Large intestine (tissue), 3 donors: ENCODE measurements at regions not wholly inside any gene's neighbourhood (a gene's known extent, or its start where the extent isn't known, plus 50 kb on each side); places are given as distances from the start of the nearest gene placed in this dataset.

Source experiments
- DNase-seq, 2 donors: peaks; one replicate each; pipeline versions ENCODE4 v3.0.0 to v3.0.0-alpha.2; 2013
- H3K27ac ChIP-seq: one replicate; pipeline ENCODE4 v1.5.1; 2013; ENCODE audit warnings: low read length
- H3K27me3 ChIP-seq: 2 replicates; pipeline ENCODE4 v1.6.1; 2013; ENCODE audit warnings: low read length; ENCODE audit not compliant: control insufficient read depth, insufficient read depth
- H3K36me3 ChIP-seq: 2 replicates; pipeline ENCODE4 v1.6.1; 2013; ENCODE audit warnings: low read length; ENCODE audit not compliant: control insufficient read depth, insufficient read depth
- H3K4me1 ChIP-seq: one replicate; pipeline ENCODE4 v1.6.1; 2013; ENCODE audit warnings: low read length; ENCODE audit not compliant: control insufficient read depth, insufficient read depth
- H3K4me3 ChIP-seq: one replicate; pipeline ENCODE4 v1.5.1; 2013; ENCODE audit warnings: low read length
- H3K9me3 ChIP-seq: one replicate; pipeline ENCODE4 v1.6.1; 2013; ENCODE audit warnings: mild to moderate bottlenecking, low read depth, low read length, moderate library complexity; ENCODE audit not compliant: control insufficient read depth
- WGBS: methylation state at CpG from one replicate; pipeline ENCODE4 v1.1.5; 2013; ENCODE audit warnings: low lambda C conversion rate; ENCODE audit not compliant: insufficient coverage; 5-methylcytosine and 5-hydroxymethylcytosine counted together

GRCh38 chr7:132053871-132054270, 497.4 kb upstream of the PODXL start:
- Histone ChIP-seq H3K36me3 (no peaks in the 10 kb centered on the region), H3K9me3 (no peaks in the 10 kb centered on the region), H3K4me1 (no peaks in the 10 kb centered on the region), H3K27me3 (peaks cover 4% of the 10 kb centered on the region), H3K4me3 (no peak overlapping the region), H3K27ac (no peak overlapping the region)
- no peak for DNase-seq
- WGBS, result no CpG with 5 or more reads among the region's 2 CpGs

GRCh38 chr7:132051311-132051710, 494.9 kb upstream of the PODXL start:
- DNase-seq, result no peak
- no peak overlapping the region for H3K4me3 ChIP-seq
- no peaks in the 10 kb centered on the region for H3K4me1 ChIP-seq
- no peaks in the 10 kb centered on the region for H3K36me3 ChIP-seq
- H3K27me3 ChIP-seq, result peaks cover 4% of the 10 kb centered on the region
- WGBS, result no CpG with 5 or more reads among the region's 3 CpGs
- no peak overlapping the region for H3K27ac ChIP-seq
- H3K9me3 ChIP-seq, result no peaks in the 10 kb centered on the region

GRCh38 chr7:132049462-132050304, 493.3 kb upstream of the PODXL start:
- H3K36me3 ChIP-seq, result no peaks in the 10 kb centered on the region
- no peak overlapping the region for H3K27ac ChIP-seq
- H3K4me3 ChIP-seq, result no peak overlapping the region
- 75% methylated on average over 1 of the region's 9 CpGs for WGBS
- H3K27me3 ChIP-seq, result peaks cover 6% of the 10 kb centered on the region
- DNase-seq, result peak; percentile 14 to 34
- no peaks in the 10 kb centered on the region for H3K9me3 ChIP-seq
- H3K4me1 ChIP-seq, result no peaks in the 10 kb centered on the region

GRCh38 chr7:132045481-132045980, 489.1 kb upstream of the PODXL start:
- Histone ChIP-seq H3K4me1 (no peaks in the 10 kb centered on the region), H3K9me3 (no peaks in the 10 kb centered on the region), H3K27me3 (peaks cover 2% of the 10 kb centered on the region), H3K36me3 (no peaks in the 10 kb centered on the region), H3K27ac (no peak overlapping the region), H3K4me3 (no peak overlapping the region)
- no peak for DNase-seq
- no CpG with 5 or more reads among the region's 2 CpGs for WGBS

- WGBS, result 80% methylated on average over 1 of the region's 2 CpGs
These were observed 488.6 kb upstream of the PODXL start for GRCh38 chr7:132045002-132045401.

GRCh38 chr7:132044247-132044646, 487.8 kb upstream of the PODXL start:
- Histone ChIP-seq H3K36me3 (no peaks in the 10 kb centered on the region), H3K27ac (no peak overlapping the region), H3K4me1 (no peaks in the 10 kb centered on the region), H3K9me3 (no peaks in the 10 kb centered on the region), H3K27me3 (peaks cover 2% of the 10 kb centered on the region), H3K4me3 (no peak overlapping the region)
- DNase-seq, result no peak
- WGBS, result 100% methylated on average over 1 of the region's 1 CpG

More at GRCh38 chr7:132045002-132045401, 488.6 kb upstream of the PODXL start:
- H3K36me3 ChIP-seq, result no peaks in the 10 kb centered on the region
- H3K27ac ChIP-seq, result no peak overlapping the region
- H3K9me3 ChIP-seq, result no peaks in the 10 kb centered on the region
- no peak overlapping the region for H3K4me3 ChIP-seq
- peaks cover 2% of the 10 kb centered on the region for H3K27me3 ChIP-seq
- DNase-seq, result no peak
- H3K4me1 ChIP-seq, result no peaks in the 10 kb centered on the region

GRCh38 chr7:132041108-132041507, 484.7 kb upstream of the PODXL start:
- Histone ChIP-seq H3K4me1 (no peaks in the 10 kb centered on the region), H3K27me3 (peaks cover 12% of the 10 kb centered on the region), H3K36me3 (no peaks in the 10 kb centered on the region), H3K27ac (no peak overlapping the region), H3K9me3 (no peaks in the 10 kb centered on the region), H3K4me3 (no peak overlapping the region)
- WGBS, result 100% methylated on average over 2 of the region's 3 CpGs
- DNase-seq, result no peak

GRCh38 chr7:132035517-132036362, 479.3 kb upstream of the PODXL start:
- Histone ChIP-seq H3K36me3 (no peaks in the 10 kb centered on the region), H3K27ac (no peak overlapping the region), H3K9me3 (no peaks in the 10 kb centered on the region), H3K27me3 (peaks cover 15% of the 10 kb centered on the region), H3K4me1 (no peaks in the 10 kb centered on the region), H3K4me3 (no peak overlapping the region)
- WGBS, result no CpG with 5 or more reads among the region's 9 CpGs
- no peak for DNase-seq

- H3K4me3 ChIP-seq, result no peak overlapping the region
- no peaks in the 10 kb centered on the region for H3K9me3 ChIP-seq
- H3K4me1 ChIP-seq, result no peaks in the 10 kb centered on the region
- H3K36me3 ChIP-seq, result no peaks in the 10 kb centered on the region
- no CpG with 5 or more reads among the region's 6 CpGs for WGBS
- H3K27ac ChIP-seq, result no peak overlapping the region
- no peak for DNase-seq
- H3K27me3 ChIP-seq, result peaks cover 15% of the 10 kb centered on the region
These were observed 478.5 kb upstream of the PODXL start for GRCh38 chr7:132034748-132035416.

GRCh38 chr7:132030883-132031282, 474.5 kb upstream of the PODXL start:
- Histone ChIP-seq H3K36me3 (no peaks in the 10 kb centered on the region), H3K27me3 (peaks cover 5% of the 10 kb centered on the region), H3K4me1 (no peaks in the 10 kb centered on the region), H3K9me3 (no peaks in the 10 kb centered on the region), H3K27ac (no peak overlapping the region), H3K4me3 (no peak overlapping the region)
- no CpG with 5 or more reads among the region's 2 CpGs for WGBS
- DNase-seq, result peak in 1 of 2 donors; percentile 6
